ENCODE measurements at regions not wholly inside any gene's neighbourhood (a gene's known extent, or its start where the extent isn't known, plus 50 kb on each side); places are given as distances from the start of the nearest gene placed in this dataset.

DNA sequence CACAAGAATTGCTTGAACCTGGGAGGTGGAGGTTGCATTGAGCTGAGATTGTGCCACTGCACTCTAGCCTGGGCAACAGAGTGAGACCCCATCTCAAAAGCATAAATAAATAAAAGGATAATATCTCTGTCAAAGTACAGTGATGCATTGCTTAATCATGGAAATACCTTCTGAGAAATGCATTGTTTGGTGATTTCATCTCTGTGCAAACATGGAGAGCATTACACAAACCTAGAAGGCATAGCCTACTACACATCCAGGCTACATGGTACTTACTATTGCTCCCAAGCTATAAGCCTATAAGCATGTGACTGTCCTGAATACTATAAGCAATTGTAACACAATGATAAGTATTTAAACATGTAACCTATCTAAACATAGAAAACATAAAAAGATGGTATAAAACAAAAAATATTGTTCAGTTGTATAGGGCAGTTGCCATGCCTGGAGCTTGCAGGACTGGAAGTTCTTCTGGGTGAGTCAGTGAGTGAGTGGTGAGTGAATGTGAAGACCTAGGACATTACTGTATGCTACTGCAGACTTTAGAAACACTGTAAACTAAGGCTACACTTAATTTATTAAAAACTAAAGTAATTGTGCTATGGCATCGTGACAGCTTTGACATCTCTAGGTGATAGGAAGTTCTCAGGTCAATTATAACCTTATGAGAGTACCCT lies 93.6 kb upstream of the SNRPN start:
- TF ChIP-seq, protein P1, sequence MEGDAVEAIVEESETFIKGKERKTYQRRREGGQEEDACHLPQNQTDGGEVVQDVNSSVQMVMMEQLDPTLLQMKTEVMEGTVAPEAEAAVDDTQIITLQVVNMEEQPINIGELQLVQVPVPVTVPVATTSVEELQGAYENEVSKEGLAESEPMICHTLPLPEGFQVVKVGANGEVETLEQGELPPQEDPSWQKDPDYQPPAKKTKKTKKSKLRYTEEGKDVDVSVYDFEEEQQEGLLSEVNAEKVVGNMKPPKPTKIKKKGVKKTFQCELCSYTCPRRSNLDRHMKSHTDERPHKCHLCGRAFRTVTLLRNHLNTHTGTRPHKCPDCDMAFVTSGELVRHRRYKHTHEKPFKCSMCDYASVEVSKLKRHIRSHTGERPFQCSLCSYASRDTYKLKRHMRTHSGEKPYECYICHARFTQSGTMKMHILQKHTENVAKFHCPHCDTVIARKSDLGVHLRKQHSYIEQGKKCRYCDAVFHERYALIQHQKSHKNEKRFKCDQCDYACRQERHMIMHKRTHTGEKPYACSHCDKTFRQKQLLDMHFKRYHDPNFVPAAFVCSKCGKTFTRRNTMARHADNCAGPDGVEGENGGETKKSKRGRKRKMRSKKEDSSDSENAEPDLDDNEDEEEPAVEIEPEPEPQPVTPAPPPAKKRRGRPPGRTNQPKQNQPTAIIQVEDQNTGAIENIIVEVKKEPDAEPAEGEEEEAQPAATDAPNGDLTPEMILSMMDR (conservative IDR thresholded peaks at IDR 0.05; ENCODE audit: low read depth, low read length), result no peak
- TF ChIP-seq MAZ (IDR thresholded peaks at IDR 0.05; ENCODE audit: borderline replicate concordance, low read depth, low read length), result no peak
- TF ChIP-seq CHD1 (IDR thresholded peaks at IDR 0.05; ENCODE audit: low read depth, low read length), result no peak
- TF ChIP-seq MAFK (IDR thresholded peaks at IDR 0.05; ENCODE audit: low read depth, low read length), result no peak
- TF ChIP-seq SMC3 (IDR thresholded peaks at IDR 0.05; ENCODE audit: low read depth, low read length), result no peak

All from IMR-90 (cell line).